Pancreas (tissue), 10 donors: ENCODE measurements at regions not wholly inside any gene's neighbourhood (a gene's known extent, or its start where the extent isn't known, plus 50 kb on each side); places are given as distances from the start of the nearest gene placed in this dataset.

Source experiments
- ATAC-seq, 4 donors: fragments of 200-7000 bp; cut with Tn5 transposase; one replicate each; pipeline versions ENCODE4 v1.8.0 to v1.9.1; 2020; ENCODE audit warnings: mild to moderate bottlenecking in 4 of 4, moderate library complexity in 4 of 4
- DNase-seq, 6 donors: peaks; one replicate each; pipeline ENCODE4 v3.0.0-alpha.2; 2020
- FAIRE-seq: peaks from 2 replicates; lab custom pipeline; 2012; peaks lifted over from hg19 to GRCh38; lab: Jason Lieb, UNC
- H3K27ac ChIP-seq, 4 donors: fragments of 200-600 bp; sonication (generic); 1 replicate in 3 of 4; 2 replicates in 1 of 4; pipeline versions ENCODE4 v1.5.0 to v1.8.0; 2020
- H3K27me3 ChIP-seq, 4 donors: fragments of 200-600 bp; one replicate each; pipeline ENCODE4 v1.8.0; 2021
- H3K36me3 ChIP-seq, 3 donors: fragments of 200-600 bp; sonication (generic) in 1 of 3; one replicate each; pipeline versions ENCODE4 v1.5.0 to v1.8.0; 2020 to 2021
- H3K4me1 ChIP-seq, 3 donors: fragments of 200-600 bp; one replicate each; pipeline ENCODE4 v1.8.0; 2021
- H3K4me3 ChIP-seq, 4 donors: fragments of 200-600 bp; sonication (generic) in 2 of 4; one replicate each; pipeline versions ENCODE4 v1.5.0 to v1.8.0; 2020 to 2021
- H3K9me3 ChIP-seq, 4 donors: fragments of 200-600 bp; one replicate each; pipeline ENCODE4 v1.8.0; 2021
- CTCF ChIP-seq, 4 donors: fragments of 200-600 bp; sonication (generic) in 3 of 4; IDR thresholded peaks; one replicate each; pipeline versions ENCODE4 v1.5.0 to v1.8.0; 2021; ENCODE audit warnings: antibody characterized with exemption in 4 of 4
- whole genome bisulfite sequencing, 2 donors: extraction: QIAGEN DNeasy Blood & Tissue Kit; methylation state at CpG; one replicate each; pipeline ENCODE4 v1.1.7; 2013; 5-methylcytosine and 5-hydroxymethylcytosine counted together
- intact Hi-C, 3 donors: fragments of 100-400 bp; cut with DNase I; formaldehyde crosslinking; loops; one replicate each; pipeline versions ENCODE4 v1.11.1 to v1.14.2; 2022
- donor health status: healthy with polysubstance abuse.
- donor health status: DM: no; HTN: no; CAD: no; lungs with moderate emphysema.
- donor health status: DM: no; HTN: no; CAD: no.
- donor health status: control.
- donor health status: control.
- donor health status: Bipolar disorder and iron deficiency.
- donor health status: DM: yes; HTN: yes; CAD: no.
- donor health status: DM: no; HTN: no; CAD: no.
- donor health status: DM: no; HTN: no; CAD: no.
- donor health status: DM: yes; HTN: yes; CAD: no.

- Histone ChIP-seq H3K36me3 (no peaks in the 10 kb centered on the region), H3K4me1 (peaks cover 0 to 7% (median 3%) of the 10 kb centered on the region in 3 donors), H3K9me3 (no peaks in the 10 kb centered on the region), H3K27ac (no peak overlapping the region), H3K4me3 (no peak overlapping the region), H3K27me3 (no peaks in the 10 kb centered on the region)
- WGBS, 2 donors = 85 to 95% methylated on average over 23 of the region's 23 CpGs
- intact Hi-C loops = no loop called here
- DNase-seq = peak in 2 of 6 donors; percentile 30 to 45
- no peak for FAIRE-seq
- TF ChIP-seq CTCF (IDR thresholded peaks at IDR 0.05) = no peak
- ATAC-seq = no peak
Measured at GRCh38 chr21:43292041-43292865, 123.4 kb downstream of the CRYAA start.

GRCh38 chr21:43291347-43291950 is 122.6 kb downstream of the CRYAA start:
- H3K9me3 ChIP-seq = no peaks in the 10 kb centered on the region
- H3K27ac ChIP-seq = no peak overlapping the region
- 76 to 81% methylated on average over 14 of the region's 14 CpGs for WGBS, 2 donors
- no peak overlapping the region for H3K4me3 ChIP-seq
- intact Hi-C loops = no loop called here
- DNase-seq (peak in 2 of 6 donors; percentile 11 to 47), FAIRE-seq (no peak), ATAC-seq (no peak)
- no peaks in the 10 kb centered on the region for H3K36me3 ChIP-seq
- H3K27me3 ChIP-seq = no peaks in the 10 kb centered on the region
- H3K4me1 ChIP-seq = peaks cover 0 to 7% (median 3%) of the 10 kb centered on the region in 3 donors
- TF ChIP-seq CTCF (IDR thresholded peaks at IDR 0.05) = no peak

DNA sequence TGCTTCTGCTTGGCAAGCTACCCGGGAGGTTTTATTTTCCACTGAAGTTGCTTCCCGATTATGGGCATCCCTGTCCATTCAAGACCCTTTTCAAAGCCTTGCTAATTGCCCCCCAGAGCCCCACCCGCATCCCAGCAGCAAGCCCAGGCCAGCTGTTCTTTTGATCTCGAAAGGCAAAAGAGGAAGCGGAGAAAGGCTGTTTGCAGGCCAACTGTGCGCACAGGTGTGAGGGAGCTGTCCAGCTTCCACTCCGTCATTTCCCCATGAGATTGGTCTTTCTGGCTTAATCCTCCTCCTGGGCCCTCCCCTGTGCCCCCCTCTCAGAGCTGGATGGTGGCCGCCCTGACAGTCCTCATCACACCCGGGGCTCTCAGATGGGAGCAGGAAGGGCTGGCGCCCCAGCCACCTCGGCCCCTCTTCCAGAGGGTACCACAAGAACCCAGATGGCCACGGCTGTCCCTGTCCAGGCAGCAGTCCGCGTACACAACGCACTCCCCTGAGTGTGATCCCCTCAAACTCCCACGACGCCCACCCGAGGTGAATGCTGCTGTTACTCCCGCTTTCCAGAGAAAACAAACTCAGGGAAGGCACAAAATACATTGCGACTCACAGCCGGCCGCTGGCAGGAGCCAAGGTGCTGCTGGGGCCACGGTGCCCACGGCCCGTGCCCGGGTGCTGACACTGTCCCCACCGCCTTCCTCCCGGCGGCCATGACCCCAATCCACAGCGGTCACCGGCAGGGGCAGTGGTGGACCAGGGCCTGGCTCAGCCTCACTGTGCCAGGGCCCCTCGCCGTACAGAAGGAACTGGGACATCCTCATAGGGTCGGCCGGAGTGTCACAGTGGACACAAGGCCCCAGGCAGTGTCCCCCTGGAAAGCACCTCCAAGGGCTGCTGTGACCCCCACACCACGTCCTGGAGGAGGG is 121.9 kb downstream of the CRYAA start:
- no peaks in the 10 kb centered on the region for H3K36me3 ChIP-seq
- no peaks in the 10 kb centered on the region for H3K27me3 ChIP-seq
- ATAC-seq (no peak), DNase-seq (peak in 2 of 6 donors; percentile 21 to 50), FAIRE-seq (no peak)
- H3K4me3 ChIP-seq = no peak overlapping the region
- H3K9me3 ChIP-seq = no peaks in the 10 kb centered on the region
- TF ChIP-seq CTCF (IDR thresholded peaks at IDR 0.05) = no peak
- no peak overlapping the region for H3K27ac ChIP-seq
- H3K4me1 ChIP-seq = peaks cover 0 to 7% (median 3%) of the 10 kb centered on the region in 3 donors
- 85 to 90% methylated on average over 36 of the region's 36 CpGs for WGBS, 2 donors
- intact Hi-C loops = no loop called here

GRCh38 chr21:43289966-43290365 is 121.2 kb downstream of the CRYAA start:
- peak in 1 of 6 donors; percentile 15 for DNase-seq
- no peak for FAIRE-seq
- H3K4me1 ChIP-seq = peaks cover 0 to 7% (median 3%) of the 10 kb centered on the region in 3 donors
- no peak overlapping the region for H3K27ac ChIP-seq
- whole genome bisulfite sequencing, 2 donors = 89 to 96% methylated on average over 6 of the region's 6 CpGs
- H3K9me3 ChIP-seq = no peaks in the 10 kb centered on the region
- H3K27me3 ChIP-seq = no peaks in the 10 kb centered on the region
- H3K36me3 ChIP-seq = no peaks in the 10 kb centered on the region
- intact Hi-C loops = no loop called here
- no peak for ATAC-seq
- no peak for TF ChIP-seq CTCF (IDR thresholded peaks at IDR 0.05)
- no peak overlapping the region for H3K4me3 ChIP-seq
